AG09319 (cell line): ENCODE measurements at regions not wholly inside any gene's neighbourhood (a gene's known extent, or its start where the extent isn't known, plus 50 kb on each side); places are given as distances from the start of the nearest gene placed in this dataset.
A peak's percentile ranks its signal among the peaks of the same experiment; 100 is the strongest.
"Not testable (repeated sequence)": the region's sequence is repeated elsewhere in the genome, so short reads cannot be mapped to it uniquely, and the experiment has no call there.

Source experiments
- DNase-seq: peaks from one replicate; pipeline ENCODE4 v3.0.0-alpha.2; 2010; ENCODE audit warnings: low read depth; ENCODE audit errors: extremely low read depth
- TF ChIP-seq, protein P1 (sequence below): IDR thresholded peaks from 2 replicates; pipeline ENCODE4 v1.5.1; 2011; ENCODE audit warnings: low read depth, mild to moderate bottlenecking, inconsistent platforms, low read length, moderate library complexity

DNA sequence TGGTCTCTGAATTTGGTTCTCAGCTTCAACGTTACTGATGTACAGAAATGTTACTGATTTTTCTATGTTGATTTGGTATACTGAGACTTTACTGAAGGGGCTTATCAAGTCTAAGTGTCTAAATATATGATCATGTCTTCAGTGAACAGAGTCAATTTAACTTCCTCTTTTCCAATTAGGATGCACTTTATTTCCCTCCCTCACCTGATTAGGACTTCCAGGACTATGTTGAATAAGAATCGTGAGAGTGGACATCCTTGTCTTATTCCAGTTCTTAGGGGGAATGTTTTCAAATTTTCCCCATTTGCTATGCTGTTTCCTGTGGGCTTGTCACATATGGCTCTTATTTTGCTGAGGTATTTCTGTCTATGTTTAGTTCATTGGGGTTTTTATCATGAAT is 349.5 kb downstream of the PRR16 start:
- no peak for DNase-seq
- TF ChIP-seq, protein P1, sequence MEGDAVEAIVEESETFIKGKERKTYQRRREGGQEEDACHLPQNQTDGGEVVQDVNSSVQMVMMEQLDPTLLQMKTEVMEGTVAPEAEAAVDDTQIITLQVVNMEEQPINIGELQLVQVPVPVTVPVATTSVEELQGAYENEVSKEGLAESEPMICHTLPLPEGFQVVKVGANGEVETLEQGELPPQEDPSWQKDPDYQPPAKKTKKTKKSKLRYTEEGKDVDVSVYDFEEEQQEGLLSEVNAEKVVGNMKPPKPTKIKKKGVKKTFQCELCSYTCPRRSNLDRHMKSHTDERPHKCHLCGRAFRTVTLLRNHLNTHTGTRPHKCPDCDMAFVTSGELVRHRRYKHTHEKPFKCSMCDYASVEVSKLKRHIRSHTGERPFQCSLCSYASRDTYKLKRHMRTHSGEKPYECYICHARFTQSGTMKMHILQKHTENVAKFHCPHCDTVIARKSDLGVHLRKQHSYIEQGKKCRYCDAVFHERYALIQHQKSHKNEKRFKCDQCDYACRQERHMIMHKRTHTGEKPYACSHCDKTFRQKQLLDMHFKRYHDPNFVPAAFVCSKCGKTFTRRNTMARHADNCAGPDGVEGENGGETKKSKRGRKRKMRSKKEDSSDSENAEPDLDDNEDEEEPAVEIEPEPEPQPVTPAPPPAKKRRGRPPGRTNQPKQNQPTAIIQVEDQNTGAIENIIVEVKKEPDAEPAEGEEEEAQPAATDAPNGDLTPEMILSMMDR = no peak

DNA sequence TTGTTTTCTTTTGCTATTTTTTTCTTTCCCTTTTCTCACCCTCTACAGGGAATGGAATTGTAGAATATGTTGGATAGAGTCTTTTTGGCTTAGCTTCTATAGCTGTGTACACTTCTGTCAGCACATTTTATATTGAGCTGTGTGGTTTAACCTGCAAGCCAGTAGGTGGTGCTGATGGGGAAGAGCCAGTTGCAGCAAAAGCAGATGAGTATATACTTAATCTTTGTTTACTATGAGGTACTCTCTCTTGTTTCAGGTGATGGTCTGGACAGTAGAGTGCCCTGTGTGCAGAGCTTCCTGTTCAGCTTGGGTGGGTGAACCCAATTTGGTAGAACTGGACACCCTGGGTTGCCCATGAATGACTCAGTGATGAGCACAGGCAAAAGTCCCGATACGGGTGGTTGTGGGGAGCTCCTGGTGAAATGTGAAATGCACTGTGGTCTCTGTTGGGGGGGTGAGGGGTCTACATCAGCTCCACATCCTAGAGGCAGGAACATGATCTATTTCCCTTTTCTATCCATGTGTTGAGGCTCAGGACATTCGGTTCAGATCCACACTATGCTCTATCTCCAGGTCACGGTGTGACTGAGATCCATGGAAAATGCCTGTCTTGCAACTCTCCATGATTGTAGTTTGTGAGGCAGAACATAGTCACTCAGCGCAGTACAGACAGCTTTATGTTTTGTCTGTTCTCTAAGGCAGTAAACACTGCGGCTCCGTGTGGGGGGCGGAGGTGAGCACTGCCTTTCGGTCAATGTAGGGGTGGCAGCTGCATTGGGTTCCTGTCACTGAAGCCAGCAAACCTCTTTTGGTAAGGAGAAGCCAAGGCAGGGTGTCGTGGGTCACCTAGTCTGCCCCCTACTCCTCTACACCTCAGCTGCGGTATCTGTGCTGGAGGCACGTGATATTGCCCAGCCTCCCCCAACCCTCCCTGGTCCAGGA is 353.2 kb downstream of the PRR16 start:
- no peak for DNase-seq
- TF ChIP-seq, protein P1 = peak; percentile 58

DNA sequence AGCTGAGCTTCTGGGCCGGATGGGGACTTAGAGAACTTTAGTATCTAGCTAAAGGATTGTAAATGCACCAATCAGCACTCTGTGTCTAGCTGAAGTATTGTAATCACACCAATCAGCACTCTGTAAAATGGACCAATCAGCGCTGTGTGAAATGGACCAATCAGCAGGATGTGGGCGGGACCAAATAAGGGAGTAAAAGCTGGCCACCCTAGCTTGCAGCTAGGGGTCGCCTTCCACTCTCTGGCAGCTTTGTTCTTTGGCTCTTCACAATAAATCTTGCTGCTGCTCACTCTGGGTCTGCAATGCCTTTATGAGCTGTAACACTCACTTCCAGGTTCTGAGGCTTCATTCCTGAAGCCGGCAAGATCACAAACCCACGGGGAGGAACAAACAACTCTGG is 354.0 kb downstream of the PRR16 start:
- no peak for DNase-seq
- TF ChIP-seq, protein P1 = no peak

DNA sequence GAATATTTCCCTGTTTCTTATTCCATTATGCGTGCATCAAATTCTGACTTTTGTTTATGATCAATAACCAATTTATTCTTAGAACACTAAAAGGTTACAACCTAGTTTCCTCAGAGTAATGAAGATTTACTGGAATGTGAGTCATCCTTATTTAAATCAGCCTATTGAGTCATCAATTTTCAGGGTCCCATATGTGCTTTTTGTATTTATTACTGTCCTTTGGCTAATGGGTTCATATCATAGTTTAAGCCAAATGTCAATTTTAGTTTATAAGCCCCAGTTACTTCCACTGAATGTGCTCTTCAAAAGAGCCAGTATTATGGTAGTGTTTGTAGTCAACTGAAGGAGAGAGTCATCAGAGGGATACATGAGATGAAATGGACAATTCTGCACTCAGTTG is 359.2 kb downstream of the PRR16 start:
- TF ChIP-seq, protein P1 = no peak

DNA sequence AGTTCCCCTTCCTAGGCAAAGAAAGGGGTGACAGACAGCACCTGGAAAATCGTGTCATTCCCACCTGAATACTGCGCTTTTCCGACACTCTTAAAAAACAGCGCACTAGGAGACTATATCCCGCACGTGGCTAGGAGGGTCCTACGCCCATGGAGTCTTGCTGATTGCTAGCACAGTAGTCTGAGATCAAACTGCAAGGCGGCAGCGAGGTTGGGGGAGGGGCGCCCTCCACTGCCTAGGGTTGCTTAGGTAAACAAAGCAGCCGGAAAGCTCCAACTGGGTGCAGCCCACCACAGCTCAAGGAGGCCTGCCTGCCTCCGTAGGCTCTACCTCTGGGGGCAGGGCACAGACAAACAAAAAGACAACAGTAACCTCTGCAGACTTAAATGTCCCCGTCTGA is 367.5 kb downstream of the PRR16 start:
- not testable (repeated sequence) for DNase-seq

More for the DNA sequence above, 359.2 kb downstream of the PRR16 start:
- DNase-seq = no peak

DNA sequence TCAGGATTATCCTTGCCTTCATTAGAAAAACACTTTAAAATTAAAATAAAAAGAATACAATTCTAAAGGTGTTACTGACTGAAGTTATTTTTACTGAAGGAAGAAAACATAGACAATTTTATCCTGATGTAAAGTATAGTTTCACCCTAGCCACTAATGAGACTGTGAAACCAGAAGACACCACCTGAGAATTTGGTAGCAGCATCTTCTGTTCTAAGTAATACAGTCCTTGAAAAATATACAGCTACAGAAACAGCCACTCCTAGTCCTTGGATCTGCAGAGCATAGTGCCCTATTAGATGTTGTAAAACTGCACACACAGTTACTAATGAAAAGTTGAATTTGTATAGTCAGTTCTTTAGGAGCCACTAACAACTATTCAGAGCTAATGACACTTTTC is 377.7 kb downstream of the PRR16 start:
- TF ChIP-seq, protein P1 = no peak
- DNase-seq = no peak

DNA sequence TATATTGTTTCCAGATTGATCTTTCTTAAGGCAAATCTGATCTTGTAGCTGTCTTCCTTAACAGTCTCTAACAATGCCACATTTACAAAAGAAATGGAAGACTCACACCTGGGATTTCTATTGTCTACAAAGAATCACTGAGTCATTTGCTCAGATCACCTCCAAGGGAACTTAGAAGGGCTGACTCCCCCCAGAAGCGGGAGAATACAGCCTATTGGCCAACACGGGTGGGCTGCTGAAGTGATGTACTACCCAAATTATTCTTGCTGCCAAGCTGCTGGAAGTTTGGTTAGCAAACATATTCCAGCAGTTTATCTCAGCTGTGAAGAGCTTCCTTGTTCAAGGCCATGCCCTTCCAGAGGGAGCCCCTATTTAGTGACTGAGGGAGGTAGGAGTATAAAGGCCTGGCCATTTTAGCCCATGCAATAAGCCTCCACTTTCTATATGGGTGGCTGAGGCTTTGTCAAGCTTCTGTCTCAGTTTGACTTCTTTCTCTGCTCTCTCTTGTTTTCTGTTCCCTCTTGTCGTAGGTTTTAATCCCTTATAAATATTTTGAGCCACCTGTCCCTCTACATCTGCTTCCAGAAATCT is 379.4 kb downstream of the PRR16 start:
- DNase-seq = no peak
- TF ChIP-seq, protein P1 = no peak
